ENCODE measurements at regions not wholly inside any gene's neighbourhood (a gene's known extent, or its start where the extent isn't known, plus 50 kb on each side); places are given as distances from the start of the nearest gene placed in this dataset.

DNA sequence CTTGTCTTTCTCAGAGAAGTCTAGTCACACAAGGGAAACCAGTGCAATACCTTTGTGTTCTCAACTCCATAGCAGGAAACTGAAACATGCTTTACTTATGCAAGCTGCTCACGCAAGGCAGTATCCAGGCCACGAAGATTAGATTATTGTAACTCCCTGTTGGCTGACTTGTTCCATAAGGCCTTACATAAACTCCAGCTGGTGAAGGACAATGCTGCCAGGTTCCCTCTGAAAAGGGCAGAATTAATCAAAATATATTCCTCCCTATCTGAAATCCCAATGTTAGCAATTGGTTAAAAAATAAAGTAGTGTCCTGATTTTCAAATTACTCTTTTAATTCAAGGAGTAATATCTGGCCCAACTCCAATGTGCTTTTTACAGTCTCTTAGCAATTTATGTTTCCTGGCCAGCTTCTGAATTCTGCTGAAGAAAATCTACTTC lies 966.6 kb downstream of the HACE1 start:
- TF ChIP-seq POLR2AphosphoS5 (IDR thresholded peaks at IDR 0.05), result no peak
- TF ChIP-seq POLR2A (IDR thresholded peaks at IDR 0.05; ENCODE audit: low read depth), result no peak
- no peak for TF ChIP-seq EP300 (IDR thresholded peaks at IDR 0.05)

Measured in esophagus muscularis mucosa (tissue), 3 donors.